GM19238 (cell line): ENCODE measurements at regions not wholly inside any gene's neighbourhood (a gene's known extent, or its start where the extent isn't known, plus 50 kb on each side); places are given as distances from the start of the nearest gene placed in this dataset.
A peak's percentile ranks its signal among the peaks of the same experiment; 100 is the strongest.

Experiments used
- DNase-seq: peaks from one replicate; pipeline ENCODE4 v3.0.0; 2011; ENCODE audit warnings: low spot score; ENCODE audit not compliant: insufficient read length

DNA sequence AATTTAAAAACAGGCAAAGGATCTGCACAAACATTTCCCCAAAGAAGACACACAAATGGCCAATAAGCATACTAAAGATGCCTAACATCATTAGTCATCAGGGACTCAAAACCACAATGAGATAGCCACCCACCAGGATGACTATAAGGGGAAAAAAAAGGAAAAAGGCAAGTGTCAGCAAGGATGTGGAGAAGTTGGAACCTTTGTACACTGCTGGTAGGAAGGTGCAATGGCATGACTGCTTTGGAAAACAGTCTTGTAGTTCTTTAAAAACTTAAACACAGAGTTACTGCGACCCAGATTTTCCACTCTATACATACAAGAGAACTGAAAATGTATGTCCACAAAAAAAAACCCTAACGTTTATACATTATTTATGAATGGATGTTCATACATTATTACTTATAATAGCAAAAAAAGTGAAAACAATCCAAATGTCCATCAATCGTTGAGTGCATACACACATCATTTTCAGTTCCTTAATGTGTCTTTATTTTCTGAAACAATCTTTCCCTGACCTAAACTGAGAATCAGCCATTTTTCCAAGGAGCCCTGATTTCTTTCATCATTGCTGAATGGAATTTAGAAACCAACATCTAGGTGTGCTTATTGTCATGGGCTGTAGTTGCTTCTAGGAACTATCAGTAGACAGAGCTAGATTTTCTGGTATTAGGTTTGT, 64.7 kb upstream of the TLK1 start:
- no peak for DNase-seq

DNA sequence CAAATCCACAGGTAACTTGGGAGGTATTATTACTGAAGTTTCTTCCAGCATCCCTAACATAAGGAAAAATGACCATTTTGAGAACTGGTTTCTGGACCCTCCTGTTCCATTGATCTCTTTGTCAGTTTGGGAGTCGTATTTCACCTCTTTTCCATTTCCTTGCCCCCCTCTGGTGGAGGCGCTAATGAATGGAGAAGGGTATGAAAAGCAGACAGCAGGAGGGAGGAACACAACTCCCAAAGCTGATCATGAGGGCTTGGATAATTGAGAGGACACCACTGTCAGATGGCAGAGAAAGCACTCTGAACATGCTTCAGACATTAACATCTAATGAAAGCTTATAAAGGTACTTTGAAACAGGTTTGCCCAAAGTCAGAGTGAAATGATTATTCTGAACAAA, 56.6 kb upstream of the TLK1 start:
- no peak for DNase-seq

DNA sequence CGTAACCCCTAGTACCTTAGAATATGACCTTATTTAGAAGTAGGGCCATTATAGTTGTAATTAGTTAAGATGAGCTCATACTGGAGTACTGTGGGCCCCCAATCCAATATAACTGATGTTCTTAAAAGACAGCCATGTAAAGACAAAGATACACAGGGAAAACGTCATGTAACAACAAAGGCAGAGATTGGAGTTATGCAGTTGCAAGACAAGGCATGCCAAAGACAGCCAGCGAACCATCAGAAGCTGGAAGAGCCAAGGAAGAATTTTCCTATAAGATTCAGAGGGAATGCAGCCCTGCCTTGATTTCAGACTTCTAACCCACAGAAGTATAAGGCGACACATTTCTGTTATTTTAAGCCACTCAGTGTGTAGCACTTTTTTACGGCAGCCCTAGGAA, 55.9 kb upstream of the TLK1 start:
- no peak for DNase-seq

DNA sequence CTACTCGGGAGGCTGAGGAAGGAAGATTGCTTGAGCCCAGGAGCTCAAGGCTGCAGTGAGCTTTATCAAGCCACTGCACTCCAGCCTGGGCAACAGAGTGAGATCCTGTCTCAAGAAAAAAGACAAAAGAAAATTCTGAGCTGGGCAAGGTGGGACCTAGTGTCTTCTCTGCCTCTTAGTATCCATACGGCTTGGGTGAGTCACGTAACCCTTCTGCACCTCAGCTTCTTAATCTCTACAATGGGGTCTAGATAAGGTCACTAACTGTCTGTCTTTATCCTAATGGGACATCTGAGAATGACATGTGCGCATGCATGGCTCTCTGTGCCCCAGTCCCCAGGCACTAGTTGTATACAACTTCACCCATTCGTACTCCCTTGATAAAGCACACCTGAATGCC, 53.4 kb upstream of the TLK1 start:
- DNase-seq = no peak

DNA sequence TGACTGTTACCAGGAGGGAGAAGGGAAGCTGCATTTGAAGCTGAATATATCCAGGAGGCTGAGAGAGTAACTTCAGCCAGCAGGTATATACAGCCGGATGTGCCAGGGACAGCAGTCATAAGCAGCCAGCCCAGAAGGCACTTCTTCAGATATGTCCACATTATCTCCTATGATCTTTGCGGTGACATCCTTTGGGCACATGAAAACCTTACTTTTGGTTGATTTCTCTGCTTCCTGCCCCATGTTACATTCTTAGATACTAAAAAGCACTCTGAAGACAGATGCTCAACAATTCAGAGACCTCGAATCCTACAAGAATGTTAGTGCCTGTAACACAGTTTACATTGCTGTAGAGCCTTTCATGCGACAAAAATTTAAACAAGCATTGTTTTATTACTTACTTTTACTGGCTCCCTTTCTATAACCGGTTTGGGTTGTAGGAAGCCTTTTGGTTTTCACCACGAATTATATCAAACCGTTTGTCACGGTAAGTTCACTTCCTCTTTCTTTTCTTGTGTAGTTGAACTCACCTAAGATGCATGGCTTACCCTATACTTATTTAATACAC, 50.3 kb upstream of the TLK1 start:
- peak; percentile 15 for DNase-seq
